Ascending aorta (tissue), 2 donors: ENCODE measurements at regions not wholly inside any gene's neighbourhood (a gene's known extent, or its start where the extent isn't known, plus 50 kb on each side); places are given as distances from the start of the nearest gene placed in this dataset.
A peak's percentile ranks its signal among the peaks of the same experiment; 100 is the strongest.

Source experiments
- DNase-seq, 2 donors: peaks; one replicate each; pipeline ENCODE4 v3.0.0-alpha.2; 2019; ENCODE audit warnings: low spot score in 2 of 2
- H3K27ac ChIP-seq, 2 donors: fragments of 200-600 bp; sonication (generic); one replicate each; pipeline ENCODE4 v1.5.1; 2016 to 2017; ENCODE audit warnings: mild to moderate bottlenecking in 1 of 2
- H3K27me3 ChIP-seq: fragments of 200-600 bp; sonication (generic); one replicate; pipeline ENCODE4 v1.5.1; 2017
- H3K36me3 ChIP-seq, 2 donors: fragments of 200-600 bp; sonication (generic); one replicate each; pipeline ENCODE4 v1.5.1; 2016
- H3K4me1 ChIP-seq, 2 donors: fragments of 200-600 bp; sonication (generic); one replicate each; pipeline ENCODE4 v1.5.1; 2016 to 2017; ENCODE audit warnings: mild to moderate bottlenecking in 1 of 2
- H3K4me3 ChIP-seq, 2 donors: fragments of 200-600 bp; sonication (generic); one replicate each; pipeline ENCODE4 v1.5.1; 2016 to 2017; ENCODE audit warnings: mild to moderate bottlenecking in 1 of 2
- H3K9me3 ChIP-seq, 2 donors: fragments of 200-600 bp; sonication (generic); one replicate each; pipeline ENCODE4 v1.5.1; 2016
- intact Hi-C: fragments of 100-400 bp; cut with DNase I; formaldehyde crosslinking; loops from one replicate; pipeline ENCODE4 v1.15.1; 2023
- TF ChIP-seq, protein P1 (sequence below), 3 experiments: fragments of 200-600 bp in 2 of 3; fragments of 450-650 bp in 1 of 3; sonication (generic) in 2 of 3; IDR thresholded peaks; one replicate each; pipeline ENCODE4 v1.5.1; 2016 to 2019; ENCODE audit warnings: antibody characterized with exemption in 3 of 3, mild to moderate bottlenecking in 1 of 3, moderate library complexity in 1 of 3

GRCh38 chr5:82418608-82418950 lies 140.4 kb upstream of the RPS23 start:
- Histone ChIP-seq H3K9me3 (no peaks in the 10 kb centered on the region), H3K27me3 (no peaks in the 10 kb centered on the region), H3K4me3 (no peak overlapping the region), H3K4me1 (peaks cover 0 to 9% of the 10 kb centered on the region in 2 donors), H3K36me3 (no peaks in the 10 kb centered on the region), H3K27ac (no peak overlapping the region)
- DNase-seq = no peak
- intact Hi-C loops = no loop called here
- TF ChIP-seq, protein P1, sequence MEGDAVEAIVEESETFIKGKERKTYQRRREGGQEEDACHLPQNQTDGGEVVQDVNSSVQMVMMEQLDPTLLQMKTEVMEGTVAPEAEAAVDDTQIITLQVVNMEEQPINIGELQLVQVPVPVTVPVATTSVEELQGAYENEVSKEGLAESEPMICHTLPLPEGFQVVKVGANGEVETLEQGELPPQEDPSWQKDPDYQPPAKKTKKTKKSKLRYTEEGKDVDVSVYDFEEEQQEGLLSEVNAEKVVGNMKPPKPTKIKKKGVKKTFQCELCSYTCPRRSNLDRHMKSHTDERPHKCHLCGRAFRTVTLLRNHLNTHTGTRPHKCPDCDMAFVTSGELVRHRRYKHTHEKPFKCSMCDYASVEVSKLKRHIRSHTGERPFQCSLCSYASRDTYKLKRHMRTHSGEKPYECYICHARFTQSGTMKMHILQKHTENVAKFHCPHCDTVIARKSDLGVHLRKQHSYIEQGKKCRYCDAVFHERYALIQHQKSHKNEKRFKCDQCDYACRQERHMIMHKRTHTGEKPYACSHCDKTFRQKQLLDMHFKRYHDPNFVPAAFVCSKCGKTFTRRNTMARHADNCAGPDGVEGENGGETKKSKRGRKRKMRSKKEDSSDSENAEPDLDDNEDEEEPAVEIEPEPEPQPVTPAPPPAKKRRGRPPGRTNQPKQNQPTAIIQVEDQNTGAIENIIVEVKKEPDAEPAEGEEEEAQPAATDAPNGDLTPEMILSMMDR (IDR thresholded peaks at IDR 0.05) = no peak

GRCh38 chr5:82417776-82418607 lies 139.8 kb upstream of the RPS23 start:
- Histone ChIP-seq H3K4me3 (no peak overlapping the region), H3K4me1 (peaks cover 0 to 11% of the 10 kb centered on the region in 2 donors), H3K27ac (no peak overlapping the region), H3K9me3 (no peaks in the 10 kb centered on the region), H3K27me3 (no peaks in the 10 kb centered on the region), H3K36me3 (no peaks in the 10 kb centered on the region)
- DNase-seq = no peak
- TF ChIP-seq, protein P1 (IDR thresholded peaks at IDR 0.05) = no peak
- intact Hi-C loops = no loop called here

DNA sequence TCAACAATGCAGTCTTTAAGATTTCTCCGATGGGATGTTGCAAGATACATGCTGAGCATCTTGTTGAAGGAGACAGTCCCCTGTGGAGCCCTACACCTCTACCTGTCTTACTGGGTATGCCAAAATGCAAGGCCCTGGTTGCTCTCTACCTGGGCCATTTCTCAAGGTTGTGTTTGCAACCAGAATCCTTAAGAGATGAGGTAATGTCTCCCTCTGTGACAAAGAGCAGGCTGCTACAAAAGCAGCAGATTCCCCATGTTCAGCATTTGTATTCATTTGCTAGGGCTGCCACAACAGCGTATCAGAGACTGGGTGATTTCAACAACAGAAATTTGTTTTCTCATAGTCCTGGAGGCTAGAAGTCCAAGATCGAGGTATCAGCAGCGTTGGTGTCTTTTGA lies 138.4 kb upstream of the RPS23 start:
- H3K4me3 ChIP-seq = no peak overlapping the region
- no peaks in the 10 kb centered on the region for H3K9me3 ChIP-seq
- DNase-seq = no peak
- TF ChIP-seq, protein P1 (IDR thresholded peaks at IDR 0.05) = no peak
- no peaks in the 10 kb centered on the region for H3K36me3 ChIP-seq
- H3K27ac ChIP-seq = no peak overlapping the region
- intact Hi-C loops = no loop called here
- H3K4me1 ChIP-seq = peaks cover 0 to 11% of the 10 kb centered on the region in 2 donors
- no peaks in the 10 kb centered on the region for H3K27me3 ChIP-seq

DNA sequence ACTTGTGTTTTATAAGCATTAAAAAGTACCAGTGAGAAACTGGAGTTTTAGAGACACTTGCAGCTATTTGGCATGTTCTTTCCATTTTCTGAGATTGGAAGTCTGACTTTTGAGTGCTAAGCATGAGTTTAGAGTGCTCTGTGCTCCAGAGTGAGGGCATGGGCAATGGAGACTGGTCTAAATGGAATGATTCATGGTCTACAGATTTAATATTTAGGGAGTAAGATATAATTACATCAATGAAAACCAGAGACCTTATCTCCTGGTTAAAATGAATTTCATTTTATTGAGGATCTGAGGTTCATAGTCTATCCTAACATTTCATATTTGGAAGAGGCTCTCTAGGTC lies 135.9 kb upstream of the RPS23 start:
- Histone ChIP-seq H3K27ac (peak overlapping the region; percentile 3 to 52), H3K9me3 (no peaks in the 10 kb centered on the region), H3K36me3 (no peaks in the 10 kb centered on the region), H3K4me1 (peaks cover 0 to 11% of the 10 kb centered on the region in 2 donors), H3K4me3 (no peak overlapping the region), H3K27me3 (no peaks in the 10 kb centered on the region)
- intact Hi-C loops = no loop called here
- TF ChIP-seq, protein P1 (IDR thresholded peaks at IDR 0.05) = no peak
- DNase-seq = no peak

GRCh38 chr5:82413302-82414040 lies 135.3 kb upstream of the RPS23 start:
- Histone ChIP-seq H3K27ac (peak overlapping the region; percentile 42 to 52), H3K4me1 (peaks cover 0 to 11% of the 10 kb centered on the region in 2 donors), H3K9me3 (no peaks in the 10 kb centered on the region), H3K36me3 (no peaks in the 10 kb centered on the region), H3K27me3 (no peaks in the 10 kb centered on the region), H3K4me3 (no peak overlapping the region)
- no peak for DNase-seq
- intact Hi-C loops = no loop called here
- TF ChIP-seq, protein P1 (IDR thresholded peaks at IDR 0.05) = no peak
